Hepatocyte (in vitro differentiated cells): ENCODE measurements at regions not wholly inside any gene's neighbourhood (a gene's known extent, or its start where the extent isn't known, plus 50 kb on each side); places are given as distances from the start of the nearest gene placed in this dataset.
A peak's percentile ranks its signal among the peaks of the same experiment; 100 is the strongest.

Experiments used
- DNase-seq: peaks from one replicate; pipeline ENCODE4 v3.0.0-alpha.2; 2016; ENCODE audit warnings: low spot score
- H2AFZ ChIP-seq: fragments of 200-600 bp; sonication (generic); 2 replicates; pipeline ENCODE4 v1.6.0; 2016; ENCODE audit warnings: antibody characterized with exemption, mild to moderate bottlenecking
- H3K27ac ChIP-seq: fragments of 200-600 bp; sonication (generic); 2 replicates; pipeline ENCODE4 v1.5.1; 2016; ENCODE audit warnings: mild to moderate bottlenecking
- H3K27me3 ChIP-seq: fragments of 200-600 bp; sonication (generic); 2 replicates; pipeline ENCODE4 v1.6.1; 2016
- H3K36me3 ChIP-seq: fragments of 200-600 bp; sonication (generic); replicated peaks from 2 replicates; pipeline ENCODE4 v1.5.1; 2016; ENCODE audit warnings: low read depth; ENCODE audit not compliant: insufficient read depth
- H3K4me1 ChIP-seq: fragments of 200-600 bp; sonication (generic); 2 replicates; pipeline ENCODE4 v1.5.1; 2016; ENCODE audit warnings: mild to moderate bottlenecking, moderate library complexity; ENCODE audit not compliant: insufficient read depth
- H3K4me2 ChIP-seq: fragments of 200-600 bp; sonication (generic); 2 replicates; pipeline ENCODE4 v1.6.0; 2016
- H3K4me3 ChIP-seq: fragments of 200-600 bp; sonication (generic); 2 replicates; pipeline ENCODE4 v1.5.1; 2016; ENCODE audit warnings: mild to moderate bottlenecking
- H3K79me2 ChIP-seq: fragments of 200-600 bp; sonication (generic); 2 replicates; pipeline ENCODE4 v1.6.0; 2017; ENCODE audit warnings: mild to moderate bottlenecking
- H3K9me2 ChIP-seq: fragments of 200-600 bp; sonication (generic); replicated peaks from 2 replicates; pipeline ENCODE4 v1.6.0; 2017; ENCODE audit warnings: mild to moderate bottlenecking; ENCODE audit not compliant: insufficient read depth
- H3K9me3 ChIP-seq: fragments of 200-600 bp; sonication (generic); 2 replicates; pipeline ENCODE4 v1.5.1; 2016; ENCODE audit warnings: low read depth, mild to moderate bottlenecking
- H4K20me1 ChIP-seq: fragments of 200-600 bp; sonication (generic); 2 replicates; pipeline ENCODE4 v1.6.0; 2016; ENCODE audit warnings: mild to moderate bottlenecking; ENCODE audit not compliant: insufficient read depth, poor library complexity, severe bottlenecking
- EZH2 ChIP-seq: fragments of 200-600 bp; sonication (generic); IDR thresholded peaks from 2 replicates; pipeline ENCODE4 v1.6.1; 2016; ENCODE audit warnings: antibody characterized with exemption, mild to moderate bottlenecking, borderline replicate concordance
- EZH2phosphoT487 ChIP-seq: fragments of 200-600 bp; sonication (generic); IDR thresholded peaks from one replicate; pipeline ENCODE4 v1.6.1; 2018; ENCODE audit warnings: antibody characterized with exemption, mild to moderate bottlenecking, low read depth, moderate library complexity; ENCODE audit not compliant: unreplicated experiment, severe bottlenecking
- WGBS: methylation state at CpG from one replicate; pipeline ENCODE4 v1.1.6; 2016; ENCODE audit warnings: low lambda C conversion rate; ENCODE audit errors: missing lambda C conversion rate; 5-methylcytosine and 5-hydroxymethylcytosine counted together
- TF ChIP-seq, protein P1 (sequence below): fragments of 200-600 bp; sonication (generic); IDR thresholded peaks from 2 replicates; pipeline ENCODE4 v1.5.1; 2016; ENCODE audit warnings: antibody characterized with exemption, mild to moderate bottlenecking; ENCODE audit not compliant: poor library complexity

DNA sequence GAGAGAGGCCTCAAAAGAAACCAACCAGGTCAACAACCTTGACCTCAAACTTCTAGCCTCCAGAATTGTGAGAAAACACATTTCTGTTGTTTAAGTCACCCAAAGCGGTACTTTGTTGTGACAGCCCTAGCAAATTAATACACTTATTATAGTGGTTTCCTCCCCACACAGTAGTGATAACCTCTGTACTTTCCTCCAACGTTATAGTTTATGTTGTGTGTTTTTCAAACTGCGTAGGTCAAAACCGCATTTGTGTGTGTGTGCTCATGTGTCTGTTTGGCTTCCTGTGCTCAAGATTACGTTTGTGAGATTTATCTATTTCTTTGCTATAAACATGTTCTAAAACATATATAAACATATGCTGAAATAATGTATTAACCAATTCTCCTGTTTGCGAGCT lies 667.8 kb upstream of the USP24 start:
- H3K27me3 ChIP-seq = no peaks in the 10 kb centered on the region
- no peaks in the 10 kb centered on the region for H3K36me3 ChIP-seq
- 69% methylated on average over 6 of the region's 6 CpGs for WGBS
- TF ChIP-seq, protein P1, sequence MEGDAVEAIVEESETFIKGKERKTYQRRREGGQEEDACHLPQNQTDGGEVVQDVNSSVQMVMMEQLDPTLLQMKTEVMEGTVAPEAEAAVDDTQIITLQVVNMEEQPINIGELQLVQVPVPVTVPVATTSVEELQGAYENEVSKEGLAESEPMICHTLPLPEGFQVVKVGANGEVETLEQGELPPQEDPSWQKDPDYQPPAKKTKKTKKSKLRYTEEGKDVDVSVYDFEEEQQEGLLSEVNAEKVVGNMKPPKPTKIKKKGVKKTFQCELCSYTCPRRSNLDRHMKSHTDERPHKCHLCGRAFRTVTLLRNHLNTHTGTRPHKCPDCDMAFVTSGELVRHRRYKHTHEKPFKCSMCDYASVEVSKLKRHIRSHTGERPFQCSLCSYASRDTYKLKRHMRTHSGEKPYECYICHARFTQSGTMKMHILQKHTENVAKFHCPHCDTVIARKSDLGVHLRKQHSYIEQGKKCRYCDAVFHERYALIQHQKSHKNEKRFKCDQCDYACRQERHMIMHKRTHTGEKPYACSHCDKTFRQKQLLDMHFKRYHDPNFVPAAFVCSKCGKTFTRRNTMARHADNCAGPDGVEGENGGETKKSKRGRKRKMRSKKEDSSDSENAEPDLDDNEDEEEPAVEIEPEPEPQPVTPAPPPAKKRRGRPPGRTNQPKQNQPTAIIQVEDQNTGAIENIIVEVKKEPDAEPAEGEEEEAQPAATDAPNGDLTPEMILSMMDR = no peak
- TF ChIP-seq EZH2 (no peak), EZH2phosphoT487 (no peak)
- no peaks in the 10 kb centered on the region for H3K9me2 ChIP-seq
- no peaks in the 10 kb centered on the region for H3K9me3 ChIP-seq
- no peak overlapping the region for H3K4me3 ChIP-seq
- H3K79me2 ChIP-seq = no peaks in the 10 kb centered on the region
- H2AFZ ChIP-seq = no peak overlapping the region
- H3K27ac ChIP-seq = peak overlapping the region; percentile 13
- peaks cover 21% of the 10 kb centered on the region for H3K4me1 ChIP-seq
- no peak for DNase-seq
- no peaks in the 10 kb centered on the region for H4K20me1 ChIP-seq
- H3K4me2 ChIP-seq = no peak overlapping the region

DNA sequence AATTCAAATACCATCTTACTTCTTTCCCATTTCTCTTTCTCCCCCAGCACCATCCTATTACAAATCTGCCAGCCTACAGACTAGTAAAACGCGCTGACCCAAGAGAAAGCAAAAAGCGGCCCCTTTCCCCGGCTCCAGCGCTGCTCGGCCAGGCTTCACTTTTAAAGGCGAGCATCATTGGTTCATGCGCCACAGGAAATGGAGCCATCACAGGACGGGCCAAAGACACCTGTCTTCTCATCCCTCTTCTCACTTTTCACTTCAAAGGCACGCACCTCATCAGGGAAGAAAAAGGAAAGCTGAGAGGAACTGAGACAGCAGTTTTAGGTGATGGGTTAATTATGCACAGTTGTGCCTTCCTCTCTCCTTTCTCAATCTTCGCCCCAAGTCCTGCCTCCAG lies 664.2 kb upstream of the USP24 start:
- Histone ChIP-seq H3K4me1 (peaks cover 26% of the 10 kb centered on the region), H3K4me2 (no peak overlapping the region), H3K36me3 (no peaks in the 10 kb centered on the region), H3K9me2 (no peaks in the 10 kb centered on the region), H3K79me2 (no peaks in the 10 kb centered on the region), H4K20me1 (no peaks in the 10 kb centered on the region), H3K27me3 (no peaks in the 10 kb centered on the region), H2AFZ (no peak overlapping the region), H3K27ac (no peak overlapping the region), H3K9me3 (no peaks in the 10 kb centered on the region), H3K4me3 (no peak overlapping the region)
- no peak for TF ChIP-seq EZH2
- no peak for TF ChIP-seq EZH2phosphoT487
- TF ChIP-seq, protein P1 = no peak
- no peak for DNase-seq
- 92% methylated on average over 11 of the region's 11 CpGs for whole genome bisulfite sequencing

DNA sequence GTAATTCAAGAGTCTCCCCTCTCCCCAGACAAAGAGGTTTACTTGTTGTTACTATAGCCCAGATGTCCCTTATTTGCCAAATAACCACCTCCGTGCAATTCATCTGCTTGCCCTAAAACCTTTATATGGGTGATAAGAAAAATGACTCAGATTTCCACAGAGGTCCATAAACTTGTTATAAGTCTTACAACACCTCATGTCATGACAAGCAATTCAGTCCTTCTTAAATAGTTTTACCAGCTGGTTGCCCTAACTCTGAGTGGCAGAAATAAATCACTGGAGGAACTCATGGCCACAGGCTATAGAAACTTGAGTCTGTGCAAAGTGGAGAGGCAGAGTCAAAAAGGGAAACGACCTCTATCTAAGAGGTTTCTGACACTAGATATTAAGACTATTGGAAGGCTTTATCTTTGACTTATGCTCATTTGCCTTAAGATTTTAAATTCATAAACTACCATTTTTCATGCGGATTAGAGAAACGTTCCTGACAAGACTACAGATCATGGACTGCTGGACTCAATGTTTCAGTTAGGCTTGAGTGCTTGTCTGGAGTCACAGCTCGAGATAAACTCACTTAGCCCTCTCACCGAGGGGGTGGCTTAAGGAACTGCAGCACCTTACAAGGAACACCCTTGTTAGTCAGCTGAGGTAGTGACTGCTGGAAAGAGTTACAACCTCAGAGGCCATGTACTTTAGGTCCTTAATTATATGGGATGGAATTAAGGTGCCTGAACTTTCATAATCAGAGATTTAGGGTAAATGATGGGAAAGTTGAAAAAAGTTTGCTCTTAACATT lies 662.5 kb upstream of the USP24 start:
- no peak overlapping the region for H3K4me3 ChIP-seq
- H3K4me1 ChIP-seq = peaks cover 26% of the 10 kb centered on the region
- peak overlapping the region; percentile 8 for H3K4me2 ChIP-seq
- H3K9me3 ChIP-seq = no peaks in the 10 kb centered on the region
- H3K36me3 ChIP-seq = no peaks in the 10 kb centered on the region
- H3K79me2 ChIP-seq = no peaks in the 10 kb centered on the region
- peak; percentile 27 for DNase-seq
- H3K9me2 ChIP-seq = no peaks in the 10 kb centered on the region
- 22% methylated on average over 6 of the region's 6 CpGs for WGBS
- no peak overlapping the region for H2AFZ ChIP-seq
- H4K20me1 ChIP-seq = no peaks in the 10 kb centered on the region
- no peaks in the 10 kb centered on the region for H3K27me3 ChIP-seq
- peak overlapping the region; percentile 57 for H3K27ac ChIP-seq
- TF ChIP-seq, protein P1 = no peak
- TF ChIP-seq EZH2 (no peak), EZH2phosphoT487 (no peak)
